ENCODE measurements at regions not wholly inside any gene's neighbourhood (a gene's known extent, or its start where the extent isn't known, plus 50 kb on each side); places are given as distances from the start of the nearest gene placed in this dataset.
A peak's percentile ranks its signal among the peaks of the same experiment; 100 is the strongest.

DNA sequence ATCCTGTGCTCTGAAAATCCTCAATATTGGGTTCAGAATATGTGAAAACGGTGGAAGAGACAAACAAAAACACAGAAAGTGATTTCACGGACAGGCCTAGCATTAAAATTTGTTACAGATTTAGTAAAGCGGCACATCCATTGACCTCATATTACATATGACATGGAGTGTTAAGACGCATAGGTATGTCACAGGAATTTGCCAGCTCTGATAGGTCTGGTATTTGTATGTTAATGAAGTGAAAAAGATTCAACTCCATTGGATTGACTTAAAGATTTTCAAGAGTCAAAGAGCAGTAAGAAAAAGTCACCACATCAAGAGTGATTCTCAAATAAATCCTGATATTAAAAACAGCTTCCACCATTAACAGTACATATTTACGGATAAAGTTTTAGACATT lies 396.5 kb upstream of the SEMA6A start:
- H3K36me3 ChIP-seq (ENCODE audit: control insufficient read depth, insufficient read depth, low read length) = no peaks in the 10 kb centered on the region
- no peak for FAIRE-seq
- no peak overlapping the region for H3K4me3 ChIP-seq (ENCODE audit: low read depth, low read length)
- TF ChIP-seq, protein P1, sequence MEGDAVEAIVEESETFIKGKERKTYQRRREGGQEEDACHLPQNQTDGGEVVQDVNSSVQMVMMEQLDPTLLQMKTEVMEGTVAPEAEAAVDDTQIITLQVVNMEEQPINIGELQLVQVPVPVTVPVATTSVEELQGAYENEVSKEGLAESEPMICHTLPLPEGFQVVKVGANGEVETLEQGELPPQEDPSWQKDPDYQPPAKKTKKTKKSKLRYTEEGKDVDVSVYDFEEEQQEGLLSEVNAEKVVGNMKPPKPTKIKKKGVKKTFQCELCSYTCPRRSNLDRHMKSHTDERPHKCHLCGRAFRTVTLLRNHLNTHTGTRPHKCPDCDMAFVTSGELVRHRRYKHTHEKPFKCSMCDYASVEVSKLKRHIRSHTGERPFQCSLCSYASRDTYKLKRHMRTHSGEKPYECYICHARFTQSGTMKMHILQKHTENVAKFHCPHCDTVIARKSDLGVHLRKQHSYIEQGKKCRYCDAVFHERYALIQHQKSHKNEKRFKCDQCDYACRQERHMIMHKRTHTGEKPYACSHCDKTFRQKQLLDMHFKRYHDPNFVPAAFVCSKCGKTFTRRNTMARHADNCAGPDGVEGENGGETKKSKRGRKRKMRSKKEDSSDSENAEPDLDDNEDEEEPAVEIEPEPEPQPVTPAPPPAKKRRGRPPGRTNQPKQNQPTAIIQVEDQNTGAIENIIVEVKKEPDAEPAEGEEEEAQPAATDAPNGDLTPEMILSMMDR (IDR thresholded peaks at IDR 0.05; ENCODE audit: insufficient read depth, low read length, severe bottlenecking) = no peak
- H3K27me3 ChIP-seq (ENCODE audit: control insufficient read depth, insufficient read depth, low read length) = no peaks in the 10 kb centered on the region
- no peak for DNase-seq (ENCODE audit: low read depth)

DNA sequence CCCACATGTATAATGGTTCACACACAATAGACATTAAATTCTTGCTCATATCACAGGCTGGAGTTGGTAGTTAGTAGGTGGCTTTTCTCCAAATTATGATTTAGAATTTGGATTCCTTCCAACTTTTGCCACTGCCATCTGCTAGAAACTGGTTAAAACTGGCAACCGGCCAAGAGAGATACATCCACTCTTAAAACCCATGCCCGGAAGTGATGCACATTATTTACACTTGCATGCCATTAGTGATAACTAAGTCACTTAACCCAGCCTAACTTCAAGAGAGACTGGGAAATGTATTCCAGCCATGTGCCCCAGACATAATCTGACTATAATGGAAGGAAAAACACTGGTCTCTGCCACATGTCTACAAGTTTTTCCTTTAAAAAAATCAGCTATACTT lies 395.7 kb upstream of the SEMA6A start:
- H3K4me3 ChIP-seq (ENCODE audit: low read depth, low read length) = no peak overlapping the region
- no peak for FAIRE-seq
- H3K36me3 ChIP-seq (ENCODE audit: control insufficient read depth, insufficient read depth, low read length) = no peaks in the 10 kb centered on the region
- H3K27me3 ChIP-seq (ENCODE audit: control insufficient read depth, insufficient read depth, low read length) = no peaks in the 10 kb centered on the region
- DNase-seq (ENCODE audit: low read depth) = peak; percentile 34
- TF ChIP-seq, protein P1 (IDR thresholded peaks at IDR 0.05; ENCODE audit: insufficient read depth, low read length, severe bottlenecking) = no peak

DNA sequence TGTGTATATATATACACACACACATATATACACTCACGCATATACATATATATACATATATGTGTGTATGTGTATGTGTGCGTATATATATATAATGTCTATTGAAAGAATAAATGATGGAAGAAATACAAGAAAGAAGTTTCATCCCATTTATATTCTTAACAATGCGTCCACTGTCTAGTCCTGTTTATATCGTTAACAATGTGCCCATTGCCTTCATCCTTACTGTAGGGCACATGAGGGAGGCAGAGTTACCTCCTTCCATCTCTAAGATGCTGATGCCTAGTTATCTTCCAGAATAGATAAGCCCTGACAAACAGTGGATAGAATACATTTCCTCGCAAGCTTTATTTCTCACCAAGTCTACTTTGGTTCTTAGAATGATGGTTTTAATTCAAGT lies 389.8 kb upstream of the SEMA6A start:
- Histone ChIP-seq H3K27me3 (ENCODE audit: control insufficient read depth, insufficient read depth, low read length) (no peaks in the 10 kb centered on the region), H3K4me3 (ENCODE audit: low read depth, low read length) (no peak overlapping the region), H3K36me3 (ENCODE audit: control insufficient read depth, insufficient read depth, low read length) (no peaks in the 10 kb centered on the region)
- FAIRE-seq = no peak
- TF ChIP-seq, protein P1 (IDR thresholded peaks at IDR 0.05; ENCODE audit: insufficient read depth, low read length, severe bottlenecking) = no peak
- no peak for DNase-seq (ENCODE audit: low read depth)

DNA sequence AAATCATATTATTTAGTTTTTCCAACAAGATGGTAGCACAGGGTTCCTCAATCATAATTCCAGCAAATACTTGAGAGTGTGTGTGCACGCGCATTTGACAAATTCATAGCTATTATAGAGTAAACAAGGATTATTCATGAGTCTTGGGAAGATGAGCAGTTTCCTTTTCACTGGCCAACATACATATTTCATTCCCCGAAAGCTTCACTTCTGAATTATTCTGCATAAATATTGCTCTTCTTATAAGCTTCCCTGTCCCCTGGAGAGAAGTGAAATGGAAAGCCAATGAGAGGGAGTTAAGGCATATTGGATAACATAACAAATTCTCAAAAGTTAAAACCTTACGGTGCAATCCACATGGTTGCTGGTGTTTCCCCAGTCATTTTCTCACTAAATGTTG lies 386.4 kb upstream of the SEMA6A start:
- FAIRE-seq = no peak
- H3K36me3 ChIP-seq (ENCODE audit: control insufficient read depth, insufficient read depth, low read length) = no peaks in the 10 kb centered on the region
- DNase-seq (ENCODE audit: low read depth) = no peak
- H3K4me3 ChIP-seq (ENCODE audit: low read depth, low read length) = no peak overlapping the region
- H3K27me3 ChIP-seq (ENCODE audit: control insufficient read depth, insufficient read depth, low read length) = no peaks in the 10 kb centered on the region
- TF ChIP-seq, protein P1 (IDR thresholded peaks at IDR 0.05; ENCODE audit: insufficient read depth, low read length, severe bottlenecking) = no peak

DNA sequence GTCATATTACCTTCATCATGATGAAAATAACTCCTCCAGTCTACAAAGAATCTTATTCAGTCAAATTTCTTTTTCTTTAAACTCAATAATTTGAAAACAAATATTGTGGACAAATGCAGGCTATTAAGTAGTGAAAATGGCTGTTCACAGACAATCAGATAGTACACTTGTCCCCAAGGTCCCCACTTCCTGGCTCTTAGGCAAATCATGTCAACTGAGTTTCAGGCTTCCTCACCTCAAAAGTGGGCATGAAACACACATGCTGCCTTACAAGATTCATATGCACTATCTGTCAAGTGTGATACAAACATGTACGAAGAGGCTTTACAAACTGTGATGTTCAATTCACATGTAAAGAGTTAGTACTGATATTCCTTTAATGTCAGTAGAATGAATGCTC lies 385.2 kb upstream of the SEMA6A start:
- no peak overlapping the region for H3K4me3 ChIP-seq (ENCODE audit: low read depth, low read length)
- no peaks in the 10 kb centered on the region for H3K36me3 ChIP-seq (ENCODE audit: control insufficient read depth, insufficient read depth, low read length)
- DNase-seq (ENCODE audit: low read depth) (no peak), FAIRE-seq (no peak)
- TF ChIP-seq, protein P1 (IDR thresholded peaks at IDR 0.05; ENCODE audit: insufficient read depth, low read length, severe bottlenecking) = no peak
- H3K27me3 ChIP-seq (ENCODE audit: control insufficient read depth, insufficient read depth, low read length) = no peaks in the 10 kb centered on the region

DNA sequence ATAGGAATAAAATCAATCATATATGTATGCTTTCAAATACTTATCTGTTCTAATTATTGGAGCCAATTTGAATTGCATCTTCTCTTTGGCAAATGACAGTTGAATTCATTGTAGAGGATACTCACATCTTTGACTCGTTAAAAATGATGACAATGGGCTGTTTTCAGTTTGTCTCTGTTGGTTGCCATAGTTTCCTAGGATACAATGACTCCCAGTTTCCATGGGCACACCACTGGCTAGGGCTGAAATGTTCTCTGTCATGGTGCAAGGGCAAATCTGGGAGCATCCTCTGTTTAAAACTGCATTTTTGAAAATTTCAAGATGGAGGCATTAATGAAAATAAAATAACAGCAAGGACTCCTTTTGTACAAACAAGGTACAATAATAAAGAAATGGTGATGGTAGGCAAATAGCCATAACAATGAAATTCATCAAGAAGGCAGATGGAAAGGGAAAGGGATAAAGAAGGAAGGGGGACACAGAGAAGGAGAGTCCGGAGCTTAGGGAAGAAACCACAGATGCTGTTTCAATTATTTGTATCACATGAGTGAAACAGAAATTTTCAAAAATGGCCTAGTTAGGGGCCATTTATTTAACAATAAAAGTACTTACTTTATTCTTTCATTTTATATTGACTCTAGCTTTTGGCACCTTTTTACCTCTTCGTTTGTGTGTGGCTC lies 378.8 kb upstream of the SEMA6A start:
- TF ChIP-seq, protein P1 (IDR thresholded peaks at IDR 0.05; ENCODE audit: insufficient read depth, low read length, severe bottlenecking) = no peak
- H3K4me3 ChIP-seq (ENCODE audit: low read depth, low read length) = no peak overlapping the region
- H3K36me3 ChIP-seq (ENCODE audit: control insufficient read depth, insufficient read depth, low read length) = no peaks in the 10 kb centered on the region
- FAIRE-seq (no peak), DNase-seq (ENCODE audit: low read depth) (no peak)
- H3K27me3 ChIP-seq (ENCODE audit: control insufficient read depth, insufficient read depth, low read length) = no peaks in the 10 kb centered on the region

All from bronchial epithelial cell (primary cell).